ENCODE measurements at regions not wholly inside any gene's neighbourhood (a gene's known extent, or its start where the extent isn't known, plus 50 kb on each side); places are given as distances from the start of the nearest gene placed in this dataset.

- H3K27ac ChIP-seq: no peak overlapping the region
- in situ Hi-C loops (cut with MboI; ENCODE audit: low pct_ligation_motif_present in 1 of 4, low pct_unique_long_range_greater_than_20kb in 1 of 4, low sequenced_read_pairs in 3 of 4): no loop called here
- no peak for TF ChIP-seq POLR2AphosphoS5 (IDR thresholded peaks at IDR 0.05)
Measured at GRCh38 chr7:35356495-35356894, 102.6 kb upstream of the TBX20 start.

DNA sequence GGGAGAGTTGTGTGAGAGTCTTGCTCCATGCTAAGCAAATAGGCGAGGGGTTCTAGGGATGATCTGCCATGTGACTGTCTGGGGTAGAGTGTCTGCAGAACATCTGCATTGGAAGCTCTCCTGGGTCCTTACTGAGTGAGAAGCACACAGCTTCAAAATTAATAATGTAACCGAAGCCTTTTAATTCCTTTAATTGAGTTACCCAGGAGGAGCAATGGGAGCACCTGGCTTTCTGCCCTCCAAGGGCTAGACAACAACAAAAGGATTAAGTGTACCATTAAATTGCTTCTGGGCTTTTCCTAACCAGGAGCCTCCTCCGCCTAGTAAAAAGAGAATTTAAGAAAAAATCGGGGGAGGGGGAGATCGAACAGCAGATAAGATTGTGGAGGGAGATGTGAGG lies 102.0 kb upstream of the TBX20 start:
- Histone ChIP-seq H3K4me1 (no peaks in the 10 kb centered on the region), H3K27me3 (no peaks in the 10 kb centered on the region), H3K27ac (no peak overlapping the region), H3K36me3 (no peaks in the 10 kb centered on the region), H3K9me3 (peaks cover 0 to 4% of the 10 kb centered on the region in 2 donors), H3K4me3 (no peak overlapping the region)
- intact Hi-C loops (cut with DNase I; ENCODE audit: low total_unique reads) (no loop called here), in situ Hi-C loops (cut with MboI; ENCODE audit: low pct_ligation_motif_present in 1 of 4, low pct_unique_long_range_greater_than_20kb in 1 of 4, low sequenced_read_pairs in 3 of 4) (no loop called here)
- no peak for TF ChIP-seq POLR2AphosphoS5 (IDR thresholded peaks at IDR 0.05)
- 40 to 71% methylated on average over 1 to 5 of the region's 5 CpGs for WGBS, 2 donors (ENCODE audit: low coverage in 1 of 2)
- no peak for DNase-seq

More at GRCh38 chr7:35356495-35356894, 102.6 kb upstream of the TBX20 start:
- Histone ChIP-seq H3K36me3 (no peaks in the 10 kb centered on the region), H3K4me3 (no peak overlapping the region), H3K27me3 (no peaks in the 10 kb centered on the region), H3K9me3 (peaks cover 0 to 4% of the 10 kb centered on the region in 2 donors), H3K4me1 (no peaks in the 10 kb centered on the region)
- no peak for DNase-seq
- intact Hi-C loops (cut with DNase I; ENCODE audit: low total_unique reads): no loop called here
- WGBS, 2 donors (ENCODE audit: low coverage in 1 of 2): 63 to 83% methylated on average over 4 of the region's 4 CpGs

DNA sequence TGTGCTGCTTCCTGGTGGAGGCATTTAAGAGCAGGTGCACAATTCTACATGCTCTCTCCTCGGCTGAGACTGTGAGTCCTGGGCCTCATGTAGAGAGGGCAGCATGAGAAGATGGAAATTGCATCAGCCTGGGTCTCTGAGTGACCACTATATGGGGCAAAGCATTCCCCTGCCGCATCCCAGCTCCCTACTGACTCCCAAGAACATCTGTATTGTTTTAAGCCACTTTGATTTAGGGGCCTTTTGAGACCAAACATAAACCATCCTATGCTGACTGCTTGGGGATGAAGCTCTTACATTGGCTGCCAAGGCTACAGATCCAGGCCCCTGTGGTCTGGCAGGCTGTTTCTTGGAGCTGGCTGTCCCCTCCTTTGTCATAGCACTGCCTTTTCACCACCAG lies 101.3 kb upstream of the TBX20 start:
- in situ Hi-C loops (cut with MboI; ENCODE audit: low pct_ligation_motif_present in 1 of 4, low pct_unique_long_range_greater_than_20kb in 1 of 4, low sequenced_read_pairs in 3 of 4) (no loop called here), intact Hi-C loops (cut with DNase I; ENCODE audit: low total_unique reads) (no loop called here)
- WGBS, 2 donors (ENCODE audit: low coverage in 1 of 2): 0 to 51% methylated on average over 1 to 2 of the region's 2 CpGs
- H3K36me3 ChIP-seq: no peaks in the 10 kb centered on the region
- no peak overlapping the region for H3K27ac ChIP-seq
- TF ChIP-seq EP300 (IDR thresholded peaks at IDR 0.05; ENCODE audit: low read depth): no peak
- TF ChIP-seq POLR2A (IDR thresholded peaks at IDR 0.05): no peak
- no peak overlapping the region for H3K4me3 ChIP-seq
- H3K27me3 ChIP-seq: no peaks in the 10 kb centered on the region
- DNase-seq: no peak
- no peaks in the 10 kb centered on the region for H3K4me1 ChIP-seq
- H3K9me3 ChIP-seq: peaks cover 0 to 4% of the 10 kb centered on the region in 2 donors

DNA sequence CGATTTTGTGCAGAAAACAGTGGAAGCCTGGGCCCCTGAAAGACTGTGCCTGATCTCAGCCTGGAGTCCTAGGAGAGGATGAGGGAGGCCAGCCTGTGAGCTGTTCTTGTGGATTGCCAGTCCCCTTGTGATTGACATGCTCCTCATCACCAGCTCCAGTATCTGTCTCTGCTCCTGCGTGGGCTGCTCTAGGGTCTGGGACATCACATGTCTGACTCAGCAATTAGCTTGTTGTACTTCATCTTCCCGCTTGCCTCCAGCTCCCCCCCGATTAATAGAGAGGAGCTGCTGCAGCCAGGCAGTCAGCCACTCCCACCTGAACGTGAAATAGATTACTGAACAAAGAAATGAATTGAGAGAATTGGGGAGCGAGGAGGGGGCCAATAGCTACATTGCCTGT lies 99.6 kb upstream of the TBX20 start:
- intact Hi-C loops (cut with DNase I; ENCODE audit: low total_unique reads) (no loop called here), in situ Hi-C loops (cut with MboI; ENCODE audit: low pct_ligation_motif_present in 1 of 4, low pct_unique_long_range_greater_than_20kb in 1 of 4, low sequenced_read_pairs in 3 of 4) (no loop called here)
- WGBS, 2 donors (ENCODE audit: low coverage in 1 of 2): 61% methylated on average over 6 of the region's 6 CpGs; no CpG with 5 or more reads in 1 of the 2 donors
- no peaks in the 10 kb centered on the region for H3K27me3 ChIP-seq
- TF ChIP-seq EP300 (IDR thresholded peaks at IDR 0.05; ENCODE audit: low read depth): no peak
- no peak for TF ChIP-seq POLR2A (IDR thresholded peaks at IDR 0.05)
- TF ChIP-seq CTCF (IDR thresholded peaks at IDR 0.05): no peak
- no peak for TF ChIP-seq POLR2AphosphoS5 (IDR thresholded peaks at IDR 0.05)
- no peak overlapping the region for H3K4me3 ChIP-seq
- no peak for DNase-seq
- no peaks in the 10 kb centered on the region for H3K4me1 ChIP-seq
- no peak overlapping the region for H3K27ac ChIP-seq
- H3K36me3 ChIP-seq: no peaks in the 10 kb centered on the region
- peaks cover 0 to 4% of the 10 kb centered on the region in 2 donors for H3K9me3 ChIP-seq

GRCh38 chr7:35351466-35351865 lies 97.6 kb upstream of the TBX20 start:
- in situ Hi-C loops (cut with MboI; ENCODE audit: low pct_ligation_motif_present in 1 of 4, low pct_unique_long_range_greater_than_20kb in 1 of 4, low sequenced_read_pairs in 3 of 4): no loop called here
- Histone ChIP-seq H3K4me1 (no peaks in the 10 kb centered on the region), H3K27me3 (no peaks in the 10 kb centered on the region), H3K9me3 (no peaks in the 10 kb centered on the region), H3K36me3 (no peaks in the 10 kb centered on the region), H3K27ac (no peak overlapping the region), H3K4me3 (no peak overlapping the region)
- no peak for DNase-seq
- intact Hi-C loops (cut with DNase I; ENCODE audit: low total_unique reads): no loop called here
- WGBS, 2 donors (ENCODE audit: low coverage in 1 of 2): 95% methylated on average over 4 of the region's 4 CpGs; no CpG with 5 or more reads in 1 of the 2 donors
- TF ChIP-seq EP300 (IDR thresholded peaks at IDR 0.05; ENCODE audit: low read depth) (no peak), CTCF (IDR thresholded peaks at IDR 0.05) (no peak), POLR2AphosphoS5 (IDR thresholded peaks at IDR 0.05) (no peak), POLR2A (IDR thresholded peaks at IDR 0.05) (no peak)

Measured in transverse colon (tissue), 4 donors.